ENCODE measurements at regions not wholly inside any gene's neighbourhood (a gene's known extent, or its start where the extent isn't known, plus 50 kb on each side); places are given as distances from the start of the nearest gene placed in this dataset.
A peak's percentile ranks its signal among the peaks of the same experiment; 100 is the strongest.

DNA sequence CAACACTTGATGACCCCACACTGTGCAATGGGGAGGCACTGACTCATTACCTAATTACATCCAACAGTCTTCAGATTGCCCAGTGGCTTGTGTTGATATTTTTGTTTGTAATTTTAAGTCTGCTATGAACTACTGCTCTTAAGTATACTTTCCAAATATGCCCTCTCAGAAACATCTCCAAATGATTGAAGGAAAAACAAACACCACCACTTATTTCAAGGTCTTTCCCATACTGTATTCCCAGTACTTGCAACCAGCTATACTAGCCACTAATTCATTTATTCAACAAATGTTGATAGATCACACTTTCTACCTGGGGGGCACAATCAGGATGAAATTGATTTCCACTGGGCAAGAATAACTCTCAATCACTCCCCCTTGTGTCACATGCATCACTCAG lies 302.2 kb upstream of the CPEB2 start:
- Histone ChIP-seq H3K27me3 (ENCODE audit: insufficient read depth) (no peaks in the 10 kb centered on the region), H3K4me3 (no peak overlapping the region), H3K79me2 (replicated peaks; ENCODE audit: insufficient read depth) (no peaks in the 10 kb centered on the region), H3K4me1 (ENCODE audit: insufficient read depth) (no peaks in the 10 kb centered on the region), H2AFZ (no peak overlapping the region), H4K20me1 (replicated peaks; ENCODE audit: insufficient read depth) (no peaks in the 10 kb centered on the region), H3K36me3 (ENCODE audit: insufficient read depth) (no peaks in the 10 kb centered on the region), H3K9me2 (ENCODE audit: insufficient read depth) (no peaks in the 10 kb centered on the region; the same call in 1 of the 2 replicates), H3F3A (replicated peaks; ENCODE audit: low read depth) (no peaks in the 10 kb centered on the region), H3K27ac (ENCODE audit: low read depth) (no peak overlapping the region), H3K4me2 (no peak overlapping the region)
- Mint-ChIP-seq H3K4me1 (no peaks in the 10 kb centered on the region), H3K27me3 (ENCODE audit: insufficient read depth, low read depth, poor library complexity) (no peaks in the 10 kb centered on the region), H3K4me3 (no peak overlapping the region), H3K27ac (no peak overlapping the region), H3K9me3 (no peaks in the 10 kb centered on the region), H3K36me3 (ENCODE audit: low read depth) (no peaks in the 10 kb centered on the region)
- no peak for DNase-seq (ENCODE audit: low spot score)
- ATAC-seq, result no peak
- TF ChIP-seq JUNB (IDR thresholded peaks at IDR 0.05; ENCODE audit: unreplicated experiment) (no peak), POLR2AphosphoS5 (IDR thresholded peaks at IDR 0.05; ENCODE audit: low read depth) (no peak), STAT1 (IDR thresholded peaks at IDR 0.05; ENCODE audit: unreplicated experiment) (no peak), EZH2 (IDR thresholded peaks at IDR 0.05; ENCODE audit: low read depth, unreplicated experiment) (no peak)
- TF ChIP-seq, protein P1, sequence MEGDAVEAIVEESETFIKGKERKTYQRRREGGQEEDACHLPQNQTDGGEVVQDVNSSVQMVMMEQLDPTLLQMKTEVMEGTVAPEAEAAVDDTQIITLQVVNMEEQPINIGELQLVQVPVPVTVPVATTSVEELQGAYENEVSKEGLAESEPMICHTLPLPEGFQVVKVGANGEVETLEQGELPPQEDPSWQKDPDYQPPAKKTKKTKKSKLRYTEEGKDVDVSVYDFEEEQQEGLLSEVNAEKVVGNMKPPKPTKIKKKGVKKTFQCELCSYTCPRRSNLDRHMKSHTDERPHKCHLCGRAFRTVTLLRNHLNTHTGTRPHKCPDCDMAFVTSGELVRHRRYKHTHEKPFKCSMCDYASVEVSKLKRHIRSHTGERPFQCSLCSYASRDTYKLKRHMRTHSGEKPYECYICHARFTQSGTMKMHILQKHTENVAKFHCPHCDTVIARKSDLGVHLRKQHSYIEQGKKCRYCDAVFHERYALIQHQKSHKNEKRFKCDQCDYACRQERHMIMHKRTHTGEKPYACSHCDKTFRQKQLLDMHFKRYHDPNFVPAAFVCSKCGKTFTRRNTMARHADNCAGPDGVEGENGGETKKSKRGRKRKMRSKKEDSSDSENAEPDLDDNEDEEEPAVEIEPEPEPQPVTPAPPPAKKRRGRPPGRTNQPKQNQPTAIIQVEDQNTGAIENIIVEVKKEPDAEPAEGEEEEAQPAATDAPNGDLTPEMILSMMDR (conservative IDR thresholded peaks at IDR 0.05; ENCODE audit: low read depth in 2 of 2), result peak in 1 of 2 experiments; percentile 41; a peak in 3 of 4 replicates

DNA sequence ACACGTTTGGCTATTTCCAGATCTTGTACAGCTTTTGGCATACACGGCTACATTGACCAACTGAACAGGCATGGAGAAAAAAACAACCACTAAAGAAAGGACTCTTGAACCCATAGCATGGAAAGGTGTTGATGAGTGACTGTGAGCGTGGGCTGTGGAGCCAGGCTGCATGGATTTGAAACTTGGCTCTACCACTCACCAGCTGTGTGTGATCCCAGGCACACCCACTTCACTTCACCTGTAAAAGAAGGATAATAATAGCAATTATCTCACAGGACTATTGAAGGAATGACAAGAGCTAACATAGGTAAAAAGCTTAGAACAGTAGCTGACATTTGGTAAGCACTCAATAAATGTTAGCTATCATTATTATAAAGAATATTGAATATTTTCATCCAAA lies 301.7 kb upstream of the CPEB2 start:
- DNase-seq (ENCODE audit: low spot score) (no peak), ATAC-seq (no peak)
- Histone ChIP-seq H3F3A (replicated peaks; ENCODE audit: low read depth) (no peaks in the 10 kb centered on the region), H3K36me3 (ENCODE audit: insufficient read depth) (no peaks in the 10 kb centered on the region), H4K20me1 (replicated peaks; ENCODE audit: insufficient read depth) (no peaks in the 10 kb centered on the region), H3K4me3 (no peak overlapping the region), H2AFZ (no peak overlapping the region), H3K79me2 (replicated peaks; ENCODE audit: insufficient read depth) (no peaks in the 10 kb centered on the region), H3K4me2 (no peak overlapping the region), H3K9me2 (ENCODE audit: insufficient read depth) (no peaks in the 10 kb centered on the region; the same call in 1 of the 2 replicates), H3K4me1 (ENCODE audit: insufficient read depth) (no peaks in the 10 kb centered on the region), H3K27me3 (ENCODE audit: insufficient read depth) (no peaks in the 10 kb centered on the region), H3K27ac (ENCODE audit: low read depth) (no peak overlapping the region)
- no peak overlapping the region for H3K27ac Mint-ChIP-seq
- H3K4me3 Mint-ChIP-seq, result no peak overlapping the region
- H3K36me3 Mint-ChIP-seq (ENCODE audit: low read depth), result no peaks in the 10 kb centered on the region
- no peaks in the 10 kb centered on the region for H3K4me1 Mint-ChIP-seq
- no peaks in the 10 kb centered on the region for H3K9me3 Mint-ChIP-seq
- no peaks in the 10 kb centered on the region for H3K27me3 Mint-ChIP-seq (ENCODE audit: insufficient read depth, low read depth, poor library complexity)
- TF ChIP-seq POLR2AphosphoS5 (IDR thresholded peaks at IDR 0.05; ENCODE audit: low read depth), result no peak
- TF ChIP-seq, protein P2, sequence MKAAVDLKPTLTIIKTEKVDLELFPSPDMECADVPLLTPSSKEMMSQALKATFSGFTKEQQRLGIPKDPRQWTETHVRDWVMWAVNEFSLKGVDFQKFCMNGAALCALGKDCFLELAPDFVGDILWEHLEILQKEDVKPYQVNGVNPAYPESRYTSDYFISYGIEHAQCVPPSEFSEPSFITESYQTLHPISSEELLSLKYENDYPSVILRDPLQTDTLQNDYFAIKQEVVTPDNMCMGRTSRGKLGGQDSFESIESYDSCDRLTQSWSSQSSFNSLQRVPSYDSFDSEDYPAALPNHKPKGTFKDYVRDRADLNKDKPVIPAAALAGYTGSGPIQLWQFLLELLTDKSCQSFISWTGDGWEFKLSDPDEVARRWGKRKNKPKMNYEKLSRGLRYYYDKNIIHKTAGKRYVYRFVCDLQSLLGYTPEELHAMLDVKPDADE (IDR thresholded peaks at IDR 0.05), result no peak
- no peak for TF ChIP-seq EZH2 (IDR thresholded peaks at IDR 0.05; ENCODE audit: low read depth, unreplicated experiment)
- TF ChIP-seq STAT1 (IDR thresholded peaks at IDR 0.05; ENCODE audit: unreplicated experiment), result no peak
- TF ChIP-seq, protein P3, sequence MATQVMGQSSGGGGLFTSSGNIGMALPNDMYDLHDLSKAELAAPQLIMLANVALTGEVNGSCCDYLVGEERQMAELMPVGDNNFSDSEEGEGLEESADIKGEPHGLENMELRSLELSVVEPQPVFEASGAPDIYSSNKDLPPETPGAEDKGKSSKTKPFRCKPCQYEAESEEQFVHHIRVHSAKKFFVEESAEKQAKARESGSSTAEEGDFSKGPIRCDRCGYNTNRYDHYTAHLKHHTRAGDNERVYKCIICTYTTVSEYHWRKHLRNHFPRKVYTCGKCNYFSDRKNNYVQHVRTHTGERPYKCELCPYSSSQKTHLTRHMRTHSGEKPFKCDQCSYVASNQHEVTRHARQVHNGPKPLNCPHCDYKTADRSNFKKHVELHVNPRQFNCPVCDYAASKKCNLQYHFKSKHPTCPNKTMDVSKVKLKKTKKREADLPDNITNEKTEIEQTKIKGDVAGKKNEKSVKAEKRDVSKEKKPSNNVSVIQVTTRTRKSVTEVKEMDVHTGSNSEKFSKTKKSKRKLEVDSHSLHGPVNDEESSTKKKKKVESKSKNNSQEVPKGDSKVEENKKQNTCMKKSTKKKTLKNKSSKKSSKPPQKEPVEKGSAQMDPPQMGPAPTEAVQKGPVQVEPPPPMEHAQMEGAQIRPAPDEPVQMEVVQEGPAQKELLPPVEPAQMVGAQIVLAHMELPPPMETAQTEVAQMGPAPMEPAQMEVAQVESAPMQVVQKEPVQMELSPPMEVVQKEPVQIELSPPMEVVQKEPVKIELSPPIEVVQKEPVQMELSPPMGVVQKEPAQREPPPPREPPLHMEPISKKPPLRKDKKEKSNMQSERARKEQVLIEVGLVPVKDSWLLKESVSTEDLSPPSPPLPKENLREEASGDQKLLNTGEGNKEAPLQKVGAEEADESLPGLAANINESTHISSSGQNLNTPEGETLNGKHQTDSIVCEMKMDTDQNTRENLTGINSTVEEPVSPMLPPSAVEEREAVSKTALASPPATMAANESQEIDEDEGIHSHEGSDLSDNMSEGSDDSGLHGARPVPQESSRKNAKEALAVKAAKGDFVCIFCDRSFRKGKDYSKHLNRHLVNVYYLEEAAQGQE (IDR thresholded peaks at IDR 0.05; ENCODE audit: unreplicated experiment), result no peak
- TF ChIP-seq, protein P4, sequence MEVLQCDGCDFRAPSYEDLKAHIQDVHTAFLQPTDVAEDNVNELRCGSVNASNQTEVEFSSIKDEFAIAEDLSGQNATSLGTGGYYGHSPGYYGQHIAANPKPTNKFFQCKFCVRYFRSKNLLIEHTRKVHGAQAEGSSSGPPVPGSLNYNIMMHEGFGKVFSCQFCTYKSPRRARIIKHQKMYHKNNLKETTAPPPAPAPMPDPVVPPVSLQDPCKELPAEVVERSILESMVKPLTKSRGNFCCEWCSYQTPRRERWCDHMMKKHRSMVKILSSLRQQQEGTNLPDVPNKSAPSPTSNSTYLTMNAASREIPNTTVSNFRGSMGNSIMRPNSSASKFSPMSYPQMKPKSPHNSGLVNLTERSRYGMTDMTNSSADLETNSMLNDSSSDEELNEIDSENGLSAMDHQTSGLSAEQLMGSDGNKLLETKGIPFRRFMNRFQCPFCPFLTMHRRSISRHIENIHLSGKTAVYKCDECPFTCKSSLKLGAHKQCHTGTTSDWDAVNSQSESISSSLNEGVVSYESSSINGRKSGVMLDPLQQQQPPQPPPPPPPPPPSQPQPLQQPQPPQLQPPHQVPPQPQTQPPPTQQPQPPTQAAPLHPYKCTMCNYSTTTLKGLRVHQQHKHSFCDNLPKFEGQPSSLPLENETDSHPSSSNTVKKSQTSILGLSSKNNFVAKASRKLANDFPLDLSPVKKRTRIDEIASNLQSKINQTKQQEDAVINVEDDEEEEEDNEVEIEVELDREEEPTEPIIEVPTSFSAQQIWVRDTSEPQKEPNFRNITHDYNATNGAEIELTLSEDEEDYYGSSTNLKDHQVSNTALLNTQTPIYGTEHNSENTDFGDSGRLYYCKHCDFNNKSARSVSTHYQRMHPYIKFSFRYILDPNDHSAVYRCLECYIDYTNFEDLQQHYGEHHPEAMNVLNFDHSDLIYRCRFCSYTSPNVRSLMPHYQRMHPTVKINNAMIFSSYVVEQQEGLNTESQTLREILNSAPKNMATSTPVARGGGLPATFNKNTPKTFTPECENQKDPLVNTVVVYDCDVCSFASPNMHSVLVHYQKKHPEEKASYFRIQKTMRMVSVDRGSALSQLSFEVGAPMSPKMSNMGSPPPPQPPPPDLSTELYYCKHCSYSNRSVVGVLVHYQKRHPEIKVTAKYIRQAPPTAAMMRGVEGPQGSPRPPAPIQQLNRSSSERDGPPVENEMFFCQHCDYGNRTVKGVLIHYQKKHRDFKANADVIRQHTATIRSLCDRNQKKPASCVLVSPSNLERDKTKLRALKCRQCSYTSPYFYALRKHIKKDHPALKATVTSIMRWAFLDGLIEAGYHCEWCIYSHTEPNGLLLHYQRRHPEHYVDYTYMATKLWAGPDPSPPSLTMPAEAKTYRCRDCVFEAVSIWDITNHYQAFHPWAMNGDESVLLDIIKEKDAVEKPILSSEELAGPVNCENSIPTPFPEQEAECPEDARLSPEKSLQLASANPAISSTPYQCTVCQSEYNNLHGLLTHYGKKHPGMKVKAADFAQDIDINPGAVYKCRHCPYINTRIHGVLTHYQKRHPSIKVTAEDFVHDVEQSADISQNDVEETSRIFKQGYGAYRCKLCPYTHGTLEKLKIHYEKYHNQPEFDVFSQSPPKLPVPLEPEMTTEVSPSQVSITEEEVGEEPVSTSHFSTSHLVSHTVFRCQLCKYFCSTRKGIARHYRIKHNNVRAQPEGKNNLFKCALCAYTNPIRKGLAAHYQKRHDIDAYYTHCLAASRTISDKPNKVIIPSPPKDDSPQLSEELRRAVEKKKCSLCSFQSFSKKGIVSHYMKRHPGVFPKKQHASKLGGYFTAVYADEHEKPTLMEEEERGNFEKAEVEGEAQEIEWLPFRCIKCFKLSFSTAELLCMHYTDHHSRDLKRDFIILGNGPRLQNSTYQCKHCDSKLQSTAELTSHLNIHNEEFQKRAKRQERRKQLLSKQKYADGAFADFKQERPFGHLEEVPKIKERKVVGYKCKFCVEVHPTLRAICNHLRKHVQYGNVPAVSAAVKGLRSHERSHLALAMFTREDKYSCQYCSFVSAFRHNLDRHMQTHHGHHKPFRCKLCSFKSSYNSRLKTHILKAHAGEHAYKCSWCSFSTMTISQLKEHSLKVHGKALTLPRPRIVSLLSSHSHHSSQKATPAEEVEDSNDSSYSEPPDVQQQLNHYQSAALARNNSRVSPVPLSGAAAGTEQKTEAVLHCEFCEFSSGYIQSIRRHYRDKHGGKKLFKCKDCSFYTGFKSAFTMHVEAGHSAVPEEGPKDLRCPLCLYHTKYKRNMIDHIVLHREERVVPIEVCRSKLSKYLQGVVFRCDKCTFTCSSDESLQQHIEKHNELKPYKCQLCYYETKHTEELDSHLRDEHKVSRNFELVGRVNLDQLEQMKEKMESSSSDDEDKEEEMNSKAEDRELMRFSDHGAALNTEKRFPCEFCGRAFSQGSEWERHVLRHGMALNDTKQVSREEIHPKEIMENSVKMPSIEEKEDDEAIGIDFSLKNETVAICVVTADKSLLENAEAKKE (CRISPR knock-in tag; IDR thresholded peaks at IDR 0.05), result no peak
- TF ChIP-seq ZNF331 (CRISPR knock-in tag; IDR thresholded peaks at IDR 0.05; ENCODE audit: low read depth), result no peak

Measured in GM23338 (cell line).